ENCODE measurements at regions not wholly inside any gene's neighbourhood (a gene's known extent, or its start where the extent isn't known, plus 50 kb on each side); places are given as distances from the start of the nearest gene placed in this dataset.

DNA sequence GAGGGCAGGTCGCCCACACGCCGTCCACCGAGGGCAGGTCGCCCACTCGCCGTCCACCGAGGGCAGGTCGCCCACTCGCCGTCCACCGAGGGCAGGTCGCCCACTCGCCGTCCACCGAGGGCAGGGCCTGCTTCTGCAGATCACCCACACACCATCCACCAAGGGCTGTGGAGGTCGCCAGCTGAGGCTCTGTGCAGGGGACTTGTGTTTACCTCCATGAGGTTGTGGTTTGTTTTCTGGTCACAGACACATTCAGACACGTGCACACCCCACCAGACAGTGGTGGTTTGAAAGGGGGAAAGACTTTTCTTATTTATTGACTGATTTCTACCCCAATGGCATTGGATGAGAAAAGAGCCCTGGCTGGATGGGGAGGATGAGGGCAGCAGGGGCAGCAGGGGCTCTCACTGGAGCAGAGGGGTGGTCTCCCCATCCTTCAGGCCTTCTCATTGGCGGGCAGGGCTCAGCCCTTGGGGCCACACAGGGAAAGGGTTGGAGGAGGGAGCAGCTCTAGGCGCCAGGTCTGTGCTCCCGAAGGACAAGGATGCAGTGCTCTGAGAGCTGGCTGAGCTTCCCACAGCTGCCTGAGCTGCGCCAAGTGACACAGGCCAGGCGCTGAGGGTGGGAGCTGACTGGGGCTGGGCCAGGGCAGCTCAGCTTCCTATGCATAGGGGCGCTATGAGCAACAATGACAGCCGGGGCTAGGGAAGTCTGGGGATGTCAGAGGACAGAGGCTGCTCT is 252.6 kb upstream of the B3GAT1 start:
- TF ChIP-seq, protein P1, sequence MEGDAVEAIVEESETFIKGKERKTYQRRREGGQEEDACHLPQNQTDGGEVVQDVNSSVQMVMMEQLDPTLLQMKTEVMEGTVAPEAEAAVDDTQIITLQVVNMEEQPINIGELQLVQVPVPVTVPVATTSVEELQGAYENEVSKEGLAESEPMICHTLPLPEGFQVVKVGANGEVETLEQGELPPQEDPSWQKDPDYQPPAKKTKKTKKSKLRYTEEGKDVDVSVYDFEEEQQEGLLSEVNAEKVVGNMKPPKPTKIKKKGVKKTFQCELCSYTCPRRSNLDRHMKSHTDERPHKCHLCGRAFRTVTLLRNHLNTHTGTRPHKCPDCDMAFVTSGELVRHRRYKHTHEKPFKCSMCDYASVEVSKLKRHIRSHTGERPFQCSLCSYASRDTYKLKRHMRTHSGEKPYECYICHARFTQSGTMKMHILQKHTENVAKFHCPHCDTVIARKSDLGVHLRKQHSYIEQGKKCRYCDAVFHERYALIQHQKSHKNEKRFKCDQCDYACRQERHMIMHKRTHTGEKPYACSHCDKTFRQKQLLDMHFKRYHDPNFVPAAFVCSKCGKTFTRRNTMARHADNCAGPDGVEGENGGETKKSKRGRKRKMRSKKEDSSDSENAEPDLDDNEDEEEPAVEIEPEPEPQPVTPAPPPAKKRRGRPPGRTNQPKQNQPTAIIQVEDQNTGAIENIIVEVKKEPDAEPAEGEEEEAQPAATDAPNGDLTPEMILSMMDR (IDR thresholded peaks at IDR 0.05): no peak
- TF ChIP-seq POLR2A (IDR thresholded peaks at IDR 0.05): no peak

Measured in right lobe of liver (tissue), 4 donors.